GM12891 (cell line): ENCODE measurements at regions not wholly inside any gene's neighbourhood (a gene's known extent, or its start where the extent isn't known, plus 50 kb on each side); places are given as distances from the start of the nearest gene placed in this dataset.

Experiments used
- POLR2A ChIP-seq: IDR thresholded peaks from 2 replicates; pipeline ENCODE4 v1.6.1; 2011; ENCODE audit warnings: low read depth, low read length, control low read depth
- POLR2AphosphoS5 ChIP-seq: IDR thresholded peaks from 2 replicates; pipeline ENCODE4 v1.6.1; 2011; ENCODE audit warnings: low read depth, low read length, control low read depth
- POU2F2 ChIP-seq: IDR thresholded peaks from 2 replicates; pipeline ENCODE4 v1.6.1; 2011; ENCODE audit warnings: low read depth, mild to moderate bottlenecking, control low read depth, low read length, moderate library complexity
- TAF1 ChIP-seq: IDR thresholded peaks from 2 replicates; pipeline ENCODE4 v1.6.1; 2011; ENCODE audit warnings: low read depth, low read length, control low read depth

DNA sequence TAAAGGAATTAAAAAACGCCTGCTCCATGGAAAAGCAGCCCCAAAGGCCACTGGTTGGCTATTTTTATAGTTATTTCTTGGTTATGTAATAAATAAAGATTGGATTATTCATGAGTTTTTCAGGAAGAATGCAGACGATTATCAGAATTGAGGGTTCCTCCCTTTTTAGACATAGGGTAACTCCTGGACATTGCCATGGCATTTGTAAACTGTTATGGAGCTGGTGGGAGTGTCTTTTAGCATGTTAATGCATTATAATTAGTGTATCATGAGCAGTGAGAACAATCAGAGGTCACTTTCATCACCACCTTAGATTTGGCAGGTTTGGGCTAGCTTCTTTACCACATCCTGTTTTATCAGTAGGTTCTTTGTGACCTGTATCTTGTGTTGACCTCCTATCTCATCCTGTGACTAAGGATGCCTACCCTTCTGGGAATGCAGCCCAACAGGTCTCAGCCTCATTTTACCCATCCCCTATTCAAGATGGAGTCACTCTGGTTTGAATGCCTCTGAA is 728.7 kb downstream of the GALC start:
- TF ChIP-seq POU2F2 (no peak), POLR2AphosphoS5 (no peak), POLR2A (no peak), TAF1 (no peak)
